ENCODE measurements at regions not wholly inside any gene's neighbourhood (a gene's known extent, or its start where the extent isn't known, plus 50 kb on each side); places are given as distances from the start of the nearest gene placed in this dataset.
"Not testable (repeated sequence)": the region's sequence is repeated elsewhere in the genome, so short reads cannot be mapped to it uniquely, and the experiment has no call there.

GRCh38 chr7:46603296-46603752 is 682.3 kb upstream of the IGFBP3 start:
- H3K27ac ChIP-seq (ENCODE audit: low read depth, low read length), result peak overlapping the region; percentile 28
- peak overlapping the region in 1 of 5 donors; percentile 25 for H3K9ac ChIP-seq (ENCODE audit: low read length in 5 of 5)
- no peak overlapping the region for H3K4me3 ChIP-seq (ENCODE audit: low read depth in 1 of 5, low read length in 5 of 5)
- H3K9me3 ChIP-seq (ENCODE audit: control insufficient read depth in 5 of 5, low read length in 5 of 5), result no peaks in the 10 kb centered on the region
- H3K27me3 ChIP-seq (ENCODE audit: control insufficient read depth in 5 of 5, insufficient read depth in 4 of 5, low read length in 5 of 5), result no peaks in the 10 kb centered on the region
- no peaks in the 10 kb centered on the region for H3K36me3 ChIP-seq (ENCODE audit: control insufficient read depth in 5 of 5, insufficient read depth in 5 of 5, low read length in 5 of 5)
- H3K4me1 ChIP-seq (ENCODE audit: control insufficient read depth in 5 of 5, insufficient read depth in 5 of 5, low read length in 5 of 5), result peaks cover 8 to 40% (median 39%) of the 10 kb centered on the region in 5 donors

- no peaks in the 10 kb centered on the region for H3K9me3 ChIP-seq (ENCODE audit: control insufficient read depth in 5 of 5, low read length in 5 of 5)
- H3K27me3 ChIP-seq (ENCODE audit: control insufficient read depth in 5 of 5, insufficient read depth in 4 of 5, low read length in 5 of 5), result no peaks in the 10 kb centered on the region
- no peak overlapping the region for H3K4me3 ChIP-seq (ENCODE audit: low read depth in 1 of 5, low read length in 5 of 5)
- H3K9ac ChIP-seq (ENCODE audit: low read length in 5 of 5), result no peak overlapping the region
- H3K36me3 ChIP-seq (ENCODE audit: control insufficient read depth in 5 of 5, insufficient read depth in 5 of 5, low read length in 5 of 5), result no peaks in the 10 kb centered on the region
- H3K4me1 ChIP-seq (ENCODE audit: control insufficient read depth in 5 of 5, insufficient read depth in 5 of 5, low read length in 5 of 5), result peaks cover 8 to 40% (median 37%) of the 10 kb centered on the region in 5 donors
- H3K27ac ChIP-seq (ENCODE audit: low read depth, low read length), result no peak overlapping the region
These were observed 679.3 kb upstream of the IGFBP3 start for GRCh38 chr7:46600340-46600739.

- H3K9me3 ChIP-seq (ENCODE audit: control insufficient read depth in 5 of 5, low read length in 5 of 5); H3K9ac ChIP-seq (ENCODE audit: low read length in 5 of 5); H3K4me1 ChIP-seq (ENCODE audit: control insufficient read depth in 5 of 5, insufficient read depth in 5 of 5, low read length in 5 of 5); H3K36me3 ChIP-seq (ENCODE audit: control insufficient read depth in 5 of 5, insufficient read depth in 5 of 5, low read length in 5 of 5); H3K4me3 ChIP-seq (ENCODE audit: low read depth in 1 of 5, low read length in 5 of 5); H3K27me3 ChIP-seq (ENCODE audit: control insufficient read depth in 5 of 5, insufficient read depth in 4 of 5, low read length in 5 of 5); H3K27ac ChIP-seq (ENCODE audit: low read depth, low read length): not testable (repeated sequence)
These were observed 673.8 kb upstream of the IGFBP3 start for GRCh38 chr7:46594831-46595230.

GRCh38 chr7:46590918-46591905 is 670.1 kb upstream of the IGFBP3 start:
- H3K9me3 ChIP-seq (ENCODE audit: control insufficient read depth in 5 of 5, low read length in 5 of 5); H3K4me1 ChIP-seq (ENCODE audit: control insufficient read depth in 5 of 5, insufficient read depth in 5 of 5, low read length in 5 of 5); H3K27me3 ChIP-seq (ENCODE audit: control insufficient read depth in 5 of 5, insufficient read depth in 4 of 5, low read length in 5 of 5); H3K27ac ChIP-seq (ENCODE audit: low read depth, low read length); H3K4me3 ChIP-seq (ENCODE audit: low read depth in 1 of 5, low read length in 5 of 5); H3K9ac ChIP-seq (ENCODE audit: low read length in 5 of 5); H3K36me3 ChIP-seq (ENCODE audit: control insufficient read depth in 5 of 5, insufficient read depth in 5 of 5, low read length in 5 of 5): not testable (repeated sequence)

GRCh38 chr7:46589286-46589685 is 668.2 kb upstream of the IGFBP3 start:
- H3K9me3 ChIP-seq (ENCODE audit: control insufficient read depth in 5 of 5, low read length in 5 of 5), result peaks cover 0 to 7% (median 0%) of the 10 kb centered on the region in 5 donors
- no peak overlapping the region for H3K4me3 ChIP-seq (ENCODE audit: low read depth in 1 of 5, low read length in 5 of 5)
- no peak overlapping the region for H3K27ac ChIP-seq (ENCODE audit: low read depth, low read length)
- no peaks in the 10 kb centered on the region for H3K36me3 ChIP-seq (ENCODE audit: control insufficient read depth in 5 of 5, insufficient read depth in 5 of 5, low read length in 5 of 5)
- H3K27me3 ChIP-seq (ENCODE audit: control insufficient read depth in 5 of 5, insufficient read depth in 4 of 5, low read length in 5 of 5), result no peaks in the 10 kb centered on the region
- no peaks in the 10 kb centered on the region for H3K4me1 ChIP-seq (ENCODE audit: control insufficient read depth in 5 of 5, insufficient read depth in 5 of 5, low read length in 5 of 5)
- no peak overlapping the region for H3K9ac ChIP-seq (ENCODE audit: low read length in 5 of 5)

GRCh38 chr7:46586406-46586805 is 665.3 kb upstream of the IGFBP3 start:
- H3K4me3 ChIP-seq (ENCODE audit: low read depth in 1 of 5, low read length in 5 of 5), result no peak overlapping the region
- H3K9me3 ChIP-seq (ENCODE audit: control insufficient read depth in 5 of 5, low read length in 5 of 5), result no peaks in the 10 kb centered on the region
- no peak overlapping the region for H3K27ac ChIP-seq (ENCODE audit: low read depth, low read length)
- H3K4me1 ChIP-seq (ENCODE audit: control insufficient read depth in 5 of 5, insufficient read depth in 5 of 5, low read length in 5 of 5), result no peaks in the 10 kb centered on the region
- no peaks in the 10 kb centered on the region for H3K27me3 ChIP-seq (ENCODE audit: control insufficient read depth in 5 of 5, insufficient read depth in 4 of 5, low read length in 5 of 5)
- no peaks in the 10 kb centered on the region for H3K36me3 ChIP-seq (ENCODE audit: control insufficient read depth in 5 of 5, insufficient read depth in 5 of 5, low read length in 5 of 5)
- H3K9ac ChIP-seq (ENCODE audit: low read length in 5 of 5), result no peak overlapping the region

- no peaks in the 10 kb centered on the region for H3K27me3 ChIP-seq (ENCODE audit: control insufficient read depth in 5 of 5, insufficient read depth in 4 of 5, low read length in 5 of 5)
- H3K9me3 ChIP-seq (ENCODE audit: control insufficient read depth in 5 of 5, low read length in 5 of 5), result no peaks in the 10 kb centered on the region
- H3K9ac ChIP-seq (ENCODE audit: low read length in 5 of 5), result no peak overlapping the region
- no peak overlapping the region for H3K4me3 ChIP-seq (ENCODE audit: low read depth in 1 of 5, low read length in 5 of 5)
- H3K36me3 ChIP-seq (ENCODE audit: control insufficient read depth in 5 of 5, insufficient read depth in 5 of 5, low read length in 5 of 5), result no peaks in the 10 kb centered on the region
- H3K27ac ChIP-seq (ENCODE audit: low read depth, low read length), result no peak overlapping the region
- no peaks in the 10 kb centered on the region for H3K4me1 ChIP-seq (ENCODE audit: control insufficient read depth in 5 of 5, insufficient read depth in 5 of 5, low read length in 5 of 5)
These were observed 662.6 kb upstream of the IGFBP3 start for GRCh38 chr7:46583656-46584055.

GRCh38 chr7:46581268-46581667 is 660.2 kb upstream of the IGFBP3 start:
- Histone ChIP-seq H3K9me3 (ENCODE audit: control insufficient read depth in 5 of 5, low read length in 5 of 5) (no peaks in the 10 kb centered on the region), H3K27ac (ENCODE audit: low read depth, low read length) (no peak overlapping the region), H3K36me3 (ENCODE audit: control insufficient read depth in 5 of 5, insufficient read depth in 5 of 5, low read length in 5 of 5) (no peaks in the 10 kb centered on the region), H3K4me3 (ENCODE audit: low read depth in 1 of 5, low read length in 5 of 5) (no peak overlapping the region), H3K27me3 (ENCODE audit: control insufficient read depth in 5 of 5, insufficient read depth in 4 of 5, low read length in 5 of 5) (no peaks in the 10 kb centered on the region), H3K4me1 (ENCODE audit: control insufficient read depth in 5 of 5, insufficient read depth in 5 of 5, low read length in 5 of 5) (peaks cover 0 to 7% (median 0%) of the 10 kb centered on the region in 5 donors), H3K9ac (ENCODE audit: low read length in 5 of 5) (no peak overlapping the region)

GRCh38 chr7:46580766-46581165 is 659.7 kb upstream of the IGFBP3 start:
- H3K9me3 ChIP-seq (ENCODE audit: control insufficient read depth in 5 of 5, low read length in 5 of 5), result no peaks in the 10 kb centered on the region
- H3K27me3 ChIP-seq (ENCODE audit: control insufficient read depth in 5 of 5, insufficient read depth in 4 of 5, low read length in 5 of 5), result no peaks in the 10 kb centered on the region
- H3K9ac ChIP-seq (ENCODE audit: low read length in 5 of 5), result no peak overlapping the region
- no peaks in the 10 kb centered on the region for H3K36me3 ChIP-seq (ENCODE audit: control insufficient read depth in 5 of 5, insufficient read depth in 5 of 5, low read length in 5 of 5)
- no peak overlapping the region for H3K27ac ChIP-seq (ENCODE audit: low read depth, low read length)
- no peak overlapping the region for H3K4me3 ChIP-seq (ENCODE audit: low read depth in 1 of 5, low read length in 5 of 5)
- H3K4me1 ChIP-seq (ENCODE audit: control insufficient read depth in 5 of 5, insufficient read depth in 5 of 5, low read length in 5 of 5), result peaks cover 0 to 10% (median 0%) of the 10 kb centered on the region in 5 donors

GRCh38 chr7:46577394-46577793 is 656.3 kb upstream of the IGFBP3 start:
- Histone ChIP-seq H3K4me3 (ENCODE audit: low read depth in 1 of 5, low read length in 5 of 5) (no peak overlapping the region), H3K4me1 (ENCODE audit: control insufficient read depth in 5 of 5, insufficient read depth in 5 of 5, low read length in 5 of 5) (peaks cover 0 to 10% (median 0%) of the 10 kb centered on the region in 5 donors), H3K9me3 (ENCODE audit: control insufficient read depth in 5 of 5, low read length in 5 of 5) (peaks cover 0 to 4% (median 0%) of the 10 kb centered on the region in 5 donors), H3K27me3 (ENCODE audit: control insufficient read depth in 5 of 5, insufficient read depth in 4 of 5, low read length in 5 of 5) (no peaks in the 10 kb centered on the region), H3K27ac (ENCODE audit: low read depth, low read length) (peak overlapping the region; percentile 6), H3K9ac (ENCODE audit: low read length in 5 of 5) (no peak overlapping the region), H3K36me3 (ENCODE audit: control insufficient read depth in 5 of 5, insufficient read depth in 5 of 5, low read length in 5 of 5) (no peaks in the 10 kb centered on the region)
